ENCODE measurements at regions not wholly inside any gene's neighbourhood (a gene's known extent, or its start where the extent isn't known, plus 50 kb on each side); places are given as distances from the start of the nearest gene placed in this dataset.

- Mint-ChIP-seq H3K4me1 (no peaks in the 10 kb centered on the region), H3K4me3 (no peak overlapping the region), H3K27ac (no peak overlapping the region), H3K27me3 (ENCODE audit: low read depth) (peaks cover 9% of the 10 kb centered on the region), H3K9me3 (peaks cover 4% of the 10 kb centered on the region), H3K36me3 (ENCODE audit: low read depth) (no peaks in the 10 kb centered on the region)
- TF ChIP-seq, protein P1, sequence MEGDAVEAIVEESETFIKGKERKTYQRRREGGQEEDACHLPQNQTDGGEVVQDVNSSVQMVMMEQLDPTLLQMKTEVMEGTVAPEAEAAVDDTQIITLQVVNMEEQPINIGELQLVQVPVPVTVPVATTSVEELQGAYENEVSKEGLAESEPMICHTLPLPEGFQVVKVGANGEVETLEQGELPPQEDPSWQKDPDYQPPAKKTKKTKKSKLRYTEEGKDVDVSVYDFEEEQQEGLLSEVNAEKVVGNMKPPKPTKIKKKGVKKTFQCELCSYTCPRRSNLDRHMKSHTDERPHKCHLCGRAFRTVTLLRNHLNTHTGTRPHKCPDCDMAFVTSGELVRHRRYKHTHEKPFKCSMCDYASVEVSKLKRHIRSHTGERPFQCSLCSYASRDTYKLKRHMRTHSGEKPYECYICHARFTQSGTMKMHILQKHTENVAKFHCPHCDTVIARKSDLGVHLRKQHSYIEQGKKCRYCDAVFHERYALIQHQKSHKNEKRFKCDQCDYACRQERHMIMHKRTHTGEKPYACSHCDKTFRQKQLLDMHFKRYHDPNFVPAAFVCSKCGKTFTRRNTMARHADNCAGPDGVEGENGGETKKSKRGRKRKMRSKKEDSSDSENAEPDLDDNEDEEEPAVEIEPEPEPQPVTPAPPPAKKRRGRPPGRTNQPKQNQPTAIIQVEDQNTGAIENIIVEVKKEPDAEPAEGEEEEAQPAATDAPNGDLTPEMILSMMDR (IDR thresholded peaks at IDR 0.05; ENCODE audit: unreplicated experiment in 3 of 3), result no peak
Observed at GRCh38 chr16:5188989-5189352, 91.4 kb upstream of the EEF2KMT start.

DNA sequence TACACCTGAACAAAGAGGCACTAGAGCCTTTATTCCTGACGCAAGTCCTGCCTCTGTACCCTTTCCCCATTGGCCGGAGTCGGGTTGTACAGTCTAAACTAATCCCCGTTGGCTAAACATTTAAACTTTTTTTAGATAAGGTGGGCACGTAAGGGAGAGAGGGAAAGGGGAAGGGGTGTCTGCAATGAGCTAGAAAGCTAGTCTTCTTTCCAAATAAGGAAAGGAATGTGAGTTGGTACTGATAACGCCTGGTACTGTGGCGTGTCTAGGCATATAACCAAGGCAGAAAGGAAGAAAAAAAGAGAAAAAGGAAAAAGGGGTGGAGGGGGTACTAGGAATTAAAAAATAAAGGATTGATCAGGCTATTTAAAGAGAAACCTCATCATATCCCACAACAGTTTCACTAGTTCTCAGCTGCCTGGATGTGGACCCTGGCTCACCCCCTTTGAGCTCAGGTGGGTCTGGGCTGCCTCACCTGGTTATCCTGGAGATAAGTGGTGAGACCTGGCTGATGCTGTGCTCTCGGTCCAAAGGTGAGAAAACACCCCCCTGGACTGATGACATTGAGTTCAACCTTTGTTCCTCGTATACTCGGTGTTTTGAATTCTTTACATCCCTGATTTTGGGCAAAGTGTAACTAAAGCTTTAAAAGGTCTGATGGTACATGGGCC lies 90.9 kb upstream of the EEF2KMT start:
- Mint-ChIP-seq H3K9me3 (peaks cover 4% of the 10 kb centered on the region), H3K27ac (no peak overlapping the region), H3K4me3 (no peak overlapping the region), H3K27me3 (ENCODE audit: low read depth) (peaks cover 6% of the 10 kb centered on the region), H3K36me3 (ENCODE audit: low read depth) (no peaks in the 10 kb centered on the region), H3K4me1 (no peaks in the 10 kb centered on the region)
- TF ChIP-seq, protein P1 (IDR thresholded peaks at IDR 0.05; ENCODE audit: unreplicated experiment in 3 of 3), result no peak

DNA sequence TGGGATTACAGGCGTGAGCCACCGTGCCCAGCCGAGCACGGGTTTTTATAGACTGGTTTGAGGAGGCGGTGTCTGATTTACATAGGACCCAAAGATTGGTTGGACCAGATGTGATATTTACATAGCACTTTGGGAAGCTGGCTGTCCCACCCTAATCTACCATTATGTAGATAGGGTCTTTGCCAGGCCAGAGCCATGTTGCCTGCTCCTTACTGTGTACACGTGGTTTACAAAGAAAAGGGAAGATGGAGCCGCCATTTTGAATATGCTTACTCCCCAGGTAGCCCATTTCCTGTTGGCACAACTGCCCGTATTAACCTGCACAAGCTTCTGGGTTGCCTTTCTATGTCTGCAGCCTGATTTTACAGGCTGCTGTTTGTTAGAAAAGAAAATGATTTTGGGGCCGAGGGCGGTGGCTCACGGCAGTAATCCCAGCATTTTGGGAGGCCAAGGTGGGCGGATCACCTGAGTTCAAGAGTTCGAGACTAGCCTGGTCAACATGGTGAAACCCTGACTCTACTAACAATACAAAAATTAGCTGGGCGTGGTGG lies 89.9 kb upstream of the EEF2KMT start:
- Mint-ChIP-seq H3K36me3 (ENCODE audit: low read depth) (no peaks in the 10 kb centered on the region), H3K27ac (no peak overlapping the region), H3K4me1 (no peaks in the 10 kb centered on the region), H3K9me3 (peaks cover 4% of the 10 kb centered on the region), H3K4me3 (no peak overlapping the region), H3K27me3 (ENCODE audit: low read depth) (peaks cover 4% of the 10 kb centered on the region)
- TF ChIP-seq, protein P1 (IDR thresholded peaks at IDR 0.05; ENCODE audit: unreplicated experiment in 3 of 3), result no peak

GRCh38 chr16:5186381-5186903 lies 88.8 kb upstream of the EEF2KMT start:
- TF ChIP-seq, protein P1 (IDR thresholded peaks at IDR 0.05; ENCODE audit: unreplicated experiment in 3 of 3), result no peak

DNA sequence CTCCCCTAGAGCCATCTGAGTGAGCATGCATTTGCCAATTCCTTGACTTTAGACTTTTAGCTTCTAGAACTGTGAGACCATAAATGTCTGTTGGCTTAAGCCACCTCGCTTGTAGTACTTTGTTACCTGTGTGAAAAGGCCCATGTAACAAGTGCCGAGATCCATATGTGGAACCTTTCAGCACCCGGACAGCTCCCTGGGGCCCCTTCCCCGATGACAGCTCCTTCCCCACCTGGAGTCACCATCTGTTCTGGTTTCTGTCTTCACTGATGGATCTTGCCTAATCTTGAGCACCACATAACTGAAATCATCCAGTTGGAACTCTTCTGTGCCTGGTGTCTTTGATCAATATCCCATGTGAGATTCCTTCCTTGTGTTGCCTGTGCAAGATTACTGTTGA lies 78.9 kb upstream of the EEF2KMT start:
- Mint-ChIP-seq H3K4me3 (no peak overlapping the region), H3K27me3 (ENCODE audit: low read depth) (peaks cover 6% of the 10 kb centered on the region), H3K36me3 (ENCODE audit: low read depth) (no peaks in the 10 kb centered on the region), H3K27ac (no peak overlapping the region), H3K9me3 (peaks cover 31% of the 10 kb centered on the region), H3K4me1 (peaks cover 8% of the 10 kb centered on the region)
- TF ChIP-seq, protein P1 (IDR thresholded peaks at IDR 0.05; ENCODE audit: unreplicated experiment in 3 of 3), result no peak

More at GRCh38 chr16:5186381-5186903, 88.8 kb upstream of the EEF2KMT start:
- H3K4me1 Mint-ChIP-seq, result no peaks in the 10 kb centered on the region
- peaks cover 4% of the 10 kb centered on the region for H3K9me3 Mint-ChIP-seq
- no peak overlapping the region for H3K27ac Mint-ChIP-seq
- no peak overlapping the region for H3K4me3 Mint-ChIP-seq
- H3K36me3 Mint-ChIP-seq (ENCODE audit: low read depth), result no peaks in the 10 kb centered on the region
- peaks cover 3% of the 10 kb centered on the region for H3K27me3 Mint-ChIP-seq (ENCODE audit: low read depth)

DNA sequence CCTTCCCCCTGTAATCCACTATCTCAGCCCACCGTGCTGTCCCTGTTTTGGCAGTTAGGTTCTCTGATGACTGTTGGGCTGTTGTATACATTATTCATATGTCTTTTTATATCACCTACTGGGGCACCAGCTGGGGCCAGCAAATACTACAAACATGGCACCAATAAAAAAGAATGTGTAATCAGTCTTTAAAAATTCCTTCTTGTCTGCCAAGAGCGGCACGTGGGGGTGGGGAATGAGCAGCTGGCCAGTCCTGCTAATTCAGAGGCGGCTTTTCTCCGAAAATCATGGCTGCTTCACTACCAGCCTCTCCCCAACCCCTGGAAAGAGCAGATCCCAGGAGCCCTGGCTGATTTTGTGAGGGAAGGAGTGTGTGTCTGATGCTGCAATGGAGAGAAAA lies 77.7 kb upstream of the EEF2KMT start:
- Mint-ChIP-seq H3K9me3 (peaks cover 26% of the 10 kb centered on the region), H3K4me3 (peak overlapping the region in 1 of 3 experiments; percentile 45), H3K36me3 (ENCODE audit: low read depth) (no peaks in the 10 kb centered on the region), H3K4me1 (peaks cover 8% of the 10 kb centered on the region), H3K27ac (no peak overlapping the region), H3K27me3 (ENCODE audit: low read depth) (peaks cover 6% of the 10 kb centered on the region)
- TF ChIP-seq, protein P1 (IDR thresholded peaks at IDR 0.05; ENCODE audit: unreplicated experiment in 3 of 3), result no peak

Data from nephron (organoid).